ENCODE measurements at regions not wholly inside any gene's neighbourhood (a gene's known extent, or its start where the extent isn't known, plus 50 kb on each side); places are given as distances from the start of the nearest gene placed in this dataset.

DNA sequence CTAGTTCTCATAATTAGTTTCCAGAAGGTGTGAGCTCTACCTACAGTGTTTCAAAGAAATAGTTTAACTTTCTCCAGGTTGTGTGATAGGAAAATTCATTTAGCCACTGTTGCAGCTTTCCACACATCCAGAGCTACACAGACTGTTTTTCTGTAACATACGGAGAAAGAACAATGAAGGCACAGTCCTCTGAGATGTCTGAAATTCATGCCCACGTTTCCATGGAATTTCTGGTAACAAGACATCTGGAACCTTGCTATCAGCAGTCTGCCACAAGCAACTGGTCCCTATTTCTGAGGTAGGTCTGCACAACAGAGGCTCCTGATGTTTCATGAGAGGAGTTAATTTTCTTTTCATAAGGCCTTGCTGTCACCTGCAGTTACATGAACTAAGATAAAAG lies 273.3 kb upstream of the C11orf87 start:
- no peak for DNase-seq (ENCODE audit: low read depth)

DNA sequence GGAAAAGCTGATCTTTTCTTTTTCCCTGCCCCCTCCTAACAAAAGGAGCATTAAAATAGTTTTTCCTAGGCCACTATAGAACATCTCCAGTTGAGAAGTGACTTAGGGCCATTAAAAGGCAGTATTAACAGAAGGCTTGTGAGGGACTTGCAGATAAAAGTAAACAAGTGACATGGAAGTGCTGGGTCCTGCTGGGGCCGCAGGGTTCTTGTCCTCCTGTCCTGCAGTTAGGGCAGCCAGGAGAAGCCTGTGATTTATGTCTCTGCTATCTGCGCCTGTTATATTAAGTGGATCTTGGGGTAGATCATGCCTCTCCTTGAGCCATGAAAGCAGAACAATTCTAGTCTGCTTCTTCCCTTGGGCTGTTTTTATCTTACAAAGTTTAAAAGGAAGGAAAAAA lies 271.4 kb upstream of the C11orf87 start:
- TF ChIP-seq, protein P1, sequence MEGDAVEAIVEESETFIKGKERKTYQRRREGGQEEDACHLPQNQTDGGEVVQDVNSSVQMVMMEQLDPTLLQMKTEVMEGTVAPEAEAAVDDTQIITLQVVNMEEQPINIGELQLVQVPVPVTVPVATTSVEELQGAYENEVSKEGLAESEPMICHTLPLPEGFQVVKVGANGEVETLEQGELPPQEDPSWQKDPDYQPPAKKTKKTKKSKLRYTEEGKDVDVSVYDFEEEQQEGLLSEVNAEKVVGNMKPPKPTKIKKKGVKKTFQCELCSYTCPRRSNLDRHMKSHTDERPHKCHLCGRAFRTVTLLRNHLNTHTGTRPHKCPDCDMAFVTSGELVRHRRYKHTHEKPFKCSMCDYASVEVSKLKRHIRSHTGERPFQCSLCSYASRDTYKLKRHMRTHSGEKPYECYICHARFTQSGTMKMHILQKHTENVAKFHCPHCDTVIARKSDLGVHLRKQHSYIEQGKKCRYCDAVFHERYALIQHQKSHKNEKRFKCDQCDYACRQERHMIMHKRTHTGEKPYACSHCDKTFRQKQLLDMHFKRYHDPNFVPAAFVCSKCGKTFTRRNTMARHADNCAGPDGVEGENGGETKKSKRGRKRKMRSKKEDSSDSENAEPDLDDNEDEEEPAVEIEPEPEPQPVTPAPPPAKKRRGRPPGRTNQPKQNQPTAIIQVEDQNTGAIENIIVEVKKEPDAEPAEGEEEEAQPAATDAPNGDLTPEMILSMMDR (IDR thresholded peaks at IDR 0.05; ENCODE audit: insufficient read depth, low read depth, low read length, missing control alignments), result no peak
- H3K4me3 ChIP-seq (ENCODE audit: low read length), result no peak overlapping the region
- DNase-seq (ENCODE audit: low read depth), result no peak

More for the DNA sequence above, 273.3 kb upstream of the C11orf87 start:
- TF ChIP-seq, protein P1 (IDR thresholded peaks at IDR 0.05; ENCODE audit: insufficient read depth, low read depth, low read length, missing control alignments), result no peak
- H3K4me3 ChIP-seq (ENCODE audit: low read length), result no peak overlapping the region

DNA sequence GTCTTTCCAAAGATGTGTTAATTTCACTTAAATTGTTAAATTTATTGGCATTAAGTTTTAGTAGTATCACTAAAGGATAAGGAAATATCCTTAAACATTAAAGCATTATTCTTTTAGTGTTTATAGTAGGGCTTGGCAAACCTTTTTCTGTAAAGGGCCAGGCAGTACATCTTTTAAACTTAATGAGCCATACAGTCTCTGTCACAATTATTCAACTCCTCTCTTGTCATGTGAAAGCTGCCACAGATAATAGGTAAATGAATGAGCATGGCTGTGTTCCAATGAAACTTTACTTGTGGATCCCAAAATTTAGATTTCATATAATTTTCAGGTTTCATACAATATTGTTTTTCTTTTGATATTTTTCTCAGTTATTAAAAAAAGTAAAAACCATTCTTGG lies 268.2 kb upstream of the C11orf87 start:
- H3K4me3 ChIP-seq (ENCODE audit: low read length), result no peak overlapping the region
- no peak for DNase-seq (ENCODE audit: low read depth)
- TF ChIP-seq, protein P1 (IDR thresholded peaks at IDR 0.05; ENCODE audit: insufficient read depth, low read depth, low read length, missing control alignments), result no peak

DNA sequence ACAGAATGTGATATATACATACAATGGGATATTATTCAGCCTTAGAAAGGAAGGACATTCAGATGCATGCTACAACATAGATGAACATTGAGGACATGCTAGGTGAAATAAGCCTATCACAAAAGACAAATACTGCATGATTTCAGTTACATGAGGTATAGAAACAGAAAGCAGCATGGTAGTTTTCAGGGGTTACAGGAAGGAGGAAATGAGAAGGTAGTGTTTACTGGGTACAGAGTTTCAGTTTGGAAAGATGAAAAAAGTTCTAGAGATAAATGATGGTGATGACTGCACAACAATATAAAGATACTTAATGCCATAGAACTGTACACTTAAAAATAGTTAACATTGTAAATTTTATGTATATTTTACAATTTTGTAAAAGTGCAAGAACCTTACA lies 266.7 kb upstream of the C11orf87 start:
- no peak for DNase-seq (ENCODE audit: low read depth)
- H3K4me3 ChIP-seq (ENCODE audit: low read length), result no peak overlapping the region
- TF ChIP-seq, protein P1 (IDR thresholded peaks at IDR 0.05; ENCODE audit: insufficient read depth, low read depth, low read length, missing control alignments), result no peak

DNA sequence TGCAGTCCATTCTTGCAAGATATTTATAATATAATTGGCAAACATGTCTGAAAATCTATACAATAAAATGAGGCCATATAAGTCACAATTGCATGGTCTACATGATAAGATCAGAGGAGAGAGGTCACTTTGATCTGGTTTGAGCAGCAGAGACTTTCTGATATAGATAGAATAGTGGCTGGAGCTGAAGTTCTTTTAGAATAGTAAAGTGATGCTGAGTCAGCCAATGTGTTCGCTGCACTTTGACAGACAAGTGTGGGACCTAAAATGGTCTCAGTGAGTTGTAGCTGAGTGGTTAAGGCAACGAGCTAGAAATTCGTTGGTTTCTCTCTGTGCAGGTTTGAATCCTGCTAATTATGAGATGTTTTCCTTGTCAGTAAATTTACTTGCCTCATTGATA lies 257.0 kb upstream of the C11orf87 start:
- no peak for DNase-seq (ENCODE audit: low read depth)
- TF ChIP-seq, protein P1 (IDR thresholded peaks at IDR 0.05; ENCODE audit: insufficient read depth, low read depth, low read length, missing control alignments), result no peak
- H3K4me3 ChIP-seq (ENCODE audit: low read length), result no peak overlapping the region

DNA sequence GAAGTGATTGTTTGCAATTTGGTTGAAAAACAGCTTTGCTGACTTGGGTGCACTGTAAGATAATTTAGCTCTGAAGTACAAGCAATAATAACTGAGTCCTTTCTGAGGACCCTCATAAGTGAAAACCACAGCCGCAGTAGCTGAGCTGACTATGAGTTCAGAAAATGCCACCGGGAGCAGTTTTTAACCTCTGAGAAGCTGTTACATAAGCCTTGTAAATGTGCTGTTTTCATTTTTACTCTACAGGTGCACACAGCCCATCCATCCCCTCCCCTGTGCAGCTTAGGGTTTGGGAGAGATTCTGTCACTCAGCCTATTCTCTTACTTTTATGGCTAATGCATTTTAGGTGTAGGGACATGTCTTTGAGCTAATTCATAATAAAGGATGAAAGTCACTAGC lies 255.5 kb upstream of the C11orf87 start:
- H3K4me3 ChIP-seq (ENCODE audit: low read length), result no peak overlapping the region
- TF ChIP-seq, protein P1 (IDR thresholded peaks at IDR 0.05; ENCODE audit: insufficient read depth, low read depth, low read length, missing control alignments), result no peak
- DNase-seq (ENCODE audit: low read depth), result no peak

DNA sequence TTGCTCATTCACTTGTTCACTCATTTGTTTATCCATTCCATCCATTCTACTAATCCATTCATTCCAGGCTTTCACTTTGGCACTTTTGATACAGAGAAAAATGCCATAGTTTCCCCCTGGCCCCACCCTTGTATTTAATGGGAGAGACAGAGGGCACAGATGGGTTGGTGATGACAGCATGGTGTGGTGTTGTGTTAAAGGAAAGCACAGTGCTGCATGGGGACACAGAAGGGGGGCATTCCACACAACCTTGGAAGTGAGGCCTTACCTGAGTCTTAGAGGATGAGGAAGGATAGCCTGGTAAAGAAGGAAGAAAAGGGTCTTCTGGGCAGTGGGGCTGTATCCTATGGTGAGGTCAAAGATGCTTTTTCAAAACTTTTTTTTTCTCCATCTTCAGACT lies 248.5 kb upstream of the C11orf87 start:
- DNase-seq (ENCODE audit: low read depth), result no peak
- H3K4me3 ChIP-seq (ENCODE audit: low read length), result no peak overlapping the region

More for the DNA sequence above, 248.5 kb upstream of the C11orf87 start:
- TF ChIP-seq, protein P1 (IDR thresholded peaks at IDR 0.05; ENCODE audit: insufficient read depth, low read depth, low read length, missing control alignments), result no peak
